Testis (tissue), 2 donors: ENCODE measurements at regions not wholly inside any gene's neighbourhood (a gene's known extent, or its start where the extent isn't known, plus 50 kb on each side); places are given as distances from the start of the nearest gene placed in this dataset.

Experiments used
- DNase-seq: peaks from one replicate; pipeline ENCODE4 v3.0.0-alpha.2; 2019
- H3K27ac ChIP-seq, 2 donors: fragments of 200-600 bp; sonication (generic); one replicate each; pipeline ENCODE4 v1.5.1; 2019
- H3K27me3 ChIP-seq: fragments of 200-600 bp; sonication (generic); one replicate; pipeline ENCODE4 v1.5.1; 2019
- H3K36me3 ChIP-seq: fragments of 200-600 bp; sonication (generic); one replicate; pipeline ENCODE4 v1.5.1; 2017; ENCODE audit warnings: low read depth; ENCODE audit errors: missing control alignments
- H3K4me1 ChIP-seq: fragments of 200-600 bp; sonication (generic); one replicate; pipeline ENCODE4 v1.5.1; 2019
- H3K4me3 ChIP-seq, 2 donors: fragments of 200-600 bp; sonication (generic); one replicate each; pipeline ENCODE4 v1.5.1; 2017 to 2019
- H3K9me3 ChIP-seq: fragments of 200-600 bp; sonication (generic); one replicate; pipeline ENCODE4 v1.5.1; 2017
- POLR2A ChIP-seq: fragments of 450-650 bp; IDR thresholded peaks from one replicate; pipeline ENCODE4 v1.6.1; 2017; ENCODE audit warnings: antibody characterized with exemption, mild to moderate bottlenecking, moderate library complexity
- WGBS, 2 donors: methylation state at CpG; one replicate each; pipeline ENCODE4 v1.1.5; 2018; 5-methylcytosine and 5-hydroxymethylcytosine counted together
- intact Hi-C: fragments of 100-400 bp; cut with DNase I; formaldehyde crosslinking; loops from one replicate; pipeline ENCODE4 v1.15.1; 2023; ENCODE audit warnings: low total_unique reads
- TF ChIP-seq, protein P1 (sequence below), 3 experiments: fragments of 450-650 bp in 2 of 3; fragments of 200-600 bp in 1 of 3; sonication (generic) in 1 of 3; IDR thresholded peaks; one replicate each; pipeline ENCODE4 v1.5.1; 2016 to 2019; ENCODE audit warnings: antibody characterized with exemption in 3 of 3, mild to moderate bottlenecking in 2 of 3, moderate library complexity in 1 of 3

DNA sequence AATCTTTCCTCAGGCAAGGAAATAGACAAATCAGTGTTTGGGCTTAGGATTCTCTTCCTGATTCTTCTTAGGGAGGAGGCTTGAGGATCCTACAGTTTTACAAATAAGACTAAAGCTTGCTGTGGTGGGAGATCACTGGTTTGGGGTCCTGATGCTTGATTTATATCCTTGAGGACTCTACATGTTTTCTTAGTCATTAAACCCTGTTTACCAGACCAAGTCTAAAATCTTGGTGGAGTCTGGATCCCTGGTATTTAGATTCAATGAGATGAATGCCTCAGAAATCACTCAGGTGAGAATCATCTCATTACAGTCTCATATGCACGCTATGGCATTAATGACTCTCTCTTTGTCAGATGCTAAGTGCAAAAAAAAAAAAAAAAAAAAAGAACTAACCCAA lies 304.3 kb upstream of the SALL1 start:
- H3K27ac ChIP-seq: no peak overlapping the region
- no peaks in the 10 kb centered on the region for H3K36me3 ChIP-seq
- no peak for TF ChIP-seq POLR2A
- TF ChIP-seq, protein P1, sequence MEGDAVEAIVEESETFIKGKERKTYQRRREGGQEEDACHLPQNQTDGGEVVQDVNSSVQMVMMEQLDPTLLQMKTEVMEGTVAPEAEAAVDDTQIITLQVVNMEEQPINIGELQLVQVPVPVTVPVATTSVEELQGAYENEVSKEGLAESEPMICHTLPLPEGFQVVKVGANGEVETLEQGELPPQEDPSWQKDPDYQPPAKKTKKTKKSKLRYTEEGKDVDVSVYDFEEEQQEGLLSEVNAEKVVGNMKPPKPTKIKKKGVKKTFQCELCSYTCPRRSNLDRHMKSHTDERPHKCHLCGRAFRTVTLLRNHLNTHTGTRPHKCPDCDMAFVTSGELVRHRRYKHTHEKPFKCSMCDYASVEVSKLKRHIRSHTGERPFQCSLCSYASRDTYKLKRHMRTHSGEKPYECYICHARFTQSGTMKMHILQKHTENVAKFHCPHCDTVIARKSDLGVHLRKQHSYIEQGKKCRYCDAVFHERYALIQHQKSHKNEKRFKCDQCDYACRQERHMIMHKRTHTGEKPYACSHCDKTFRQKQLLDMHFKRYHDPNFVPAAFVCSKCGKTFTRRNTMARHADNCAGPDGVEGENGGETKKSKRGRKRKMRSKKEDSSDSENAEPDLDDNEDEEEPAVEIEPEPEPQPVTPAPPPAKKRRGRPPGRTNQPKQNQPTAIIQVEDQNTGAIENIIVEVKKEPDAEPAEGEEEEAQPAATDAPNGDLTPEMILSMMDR (IDR thresholded peaks at IDR 0.05): no peak
- 95 to 98% methylated on average over 1 of the region's 1 CpG for WGBS, 2 donors
- intact Hi-C loops: no loop called here
- no peak overlapping the region for H3K4me3 ChIP-seq
- no peak for DNase-seq
- no peaks in the 10 kb centered on the region for H3K27me3 ChIP-seq
- H3K9me3 ChIP-seq: no peaks in the 10 kb centered on the region
- no peaks in the 10 kb centered on the region for H3K4me1 ChIP-seq

DNA sequence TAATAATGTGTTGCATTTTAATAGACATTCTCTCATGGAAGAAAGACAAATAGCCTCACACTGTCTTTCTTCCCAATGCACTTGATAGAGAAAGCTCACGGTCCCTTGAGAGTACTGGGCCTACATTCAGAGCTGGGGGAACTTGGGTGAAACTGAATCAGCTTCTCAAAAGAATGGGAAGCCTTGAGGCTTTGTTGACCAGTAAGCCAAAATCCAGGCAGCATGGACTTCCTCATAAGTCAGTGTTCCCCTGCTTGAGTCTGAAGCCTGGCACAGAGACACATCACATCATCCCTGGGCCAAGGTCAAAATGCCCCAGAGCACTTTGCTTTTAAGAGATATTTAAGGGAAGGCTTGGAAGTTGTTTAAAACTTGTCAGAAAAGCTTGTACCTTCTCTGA lies 302.2 kb upstream of the SALL1 start:
- intact Hi-C loops: no loop called here
- WGBS, 2 donors: 60 to 62% methylated on average over 1 of the region's 1 CpG
- no peaks in the 10 kb centered on the region for H3K9me3 ChIP-seq
- no peaks in the 10 kb centered on the region for H3K36me3 ChIP-seq
- H3K4me1 ChIP-seq: no peaks in the 10 kb centered on the region
- DNase-seq: no peak
- no peaks in the 10 kb centered on the region for H3K27me3 ChIP-seq
- TF ChIP-seq, protein P1 (IDR thresholded peaks at IDR 0.05): no peak
- TF ChIP-seq POLR2A: no peak
- no peak overlapping the region for H3K4me3 ChIP-seq
- no peak overlapping the region for H3K27ac ChIP-seq

DNA sequence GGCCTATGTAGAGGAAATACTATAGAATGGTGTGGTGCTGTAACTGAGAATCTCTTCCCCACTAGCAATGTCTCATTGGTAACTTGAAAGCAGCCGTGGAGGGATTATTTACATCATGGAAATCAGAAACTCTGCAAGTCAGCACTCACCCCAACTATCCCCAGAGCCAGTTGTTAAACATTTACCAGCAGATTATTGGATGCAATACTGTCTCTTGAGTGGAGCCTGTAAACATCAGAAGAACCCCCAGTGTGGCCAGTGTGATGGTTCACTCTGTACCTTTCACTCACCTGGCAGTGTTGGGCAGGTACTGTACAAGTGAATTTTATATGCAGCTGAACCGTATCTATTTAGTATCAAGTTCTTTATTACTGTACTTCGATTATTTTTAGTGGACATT lies 299.8 kb upstream of the SALL1 start:
- Histone ChIP-seq H3K27ac (no peak overlapping the region), H3K27me3 (no peaks in the 10 kb centered on the region)
- WGBS, 2 donors: 75 to 84% methylated on average over 3 of the region's 3 CpGs

DNA sequence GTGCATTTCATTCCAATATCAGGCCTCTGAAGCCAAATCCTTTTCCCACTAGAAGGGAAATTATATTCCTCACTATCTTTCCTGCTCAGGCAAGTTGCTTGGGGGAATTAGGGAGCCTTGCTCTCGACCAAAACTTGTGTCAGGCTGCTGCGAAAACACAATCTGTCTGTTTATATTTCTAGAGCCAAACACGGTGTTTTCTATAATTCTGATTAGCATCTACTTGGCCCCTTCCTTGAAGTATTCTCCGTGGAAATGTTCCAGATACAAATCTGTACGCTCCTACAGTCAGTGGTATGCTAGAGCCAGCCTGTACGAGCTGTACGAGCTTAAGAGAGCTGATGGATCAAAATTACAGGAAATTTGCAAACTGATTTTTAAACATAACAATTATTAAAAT lies 299.3 kb upstream of the SALL1 start:
- Histone ChIP-seq H3K4me3 (no peak overlapping the region), H3K4me1 (no peaks in the 10 kb centered on the region), H3K27me3 (no peaks in the 10 kb centered on the region), H3K9me3 (no peaks in the 10 kb centered on the region), H3K27ac (no peak overlapping the region), H3K36me3 (no peaks in the 10 kb centered on the region)
- no peak for DNase-seq
- TF ChIP-seq POLR2A: no peak
- TF ChIP-seq, protein P1 (IDR thresholded peaks at IDR 0.05): no peak
- intact Hi-C loops: no loop called here
- 56 to 64% methylated on average over 7 of the region's 7 CpGs for WGBS, 2 donors

More for the DNA sequence above, 299.8 kb upstream of the SALL1 start:
- TF ChIP-seq POLR2A: no peak
- TF ChIP-seq, protein P1 (IDR thresholded peaks at IDR 0.05): no peak
- no peaks in the 10 kb centered on the region for H3K4me1 ChIP-seq
- H3K4me3 ChIP-seq: no peak overlapping the region
- intact Hi-C loops: no loop called here
- H3K36me3 ChIP-seq: no peaks in the 10 kb centered on the region
- no peak for DNase-seq
- no peaks in the 10 kb centered on the region for H3K9me3 ChIP-seq

DNA sequence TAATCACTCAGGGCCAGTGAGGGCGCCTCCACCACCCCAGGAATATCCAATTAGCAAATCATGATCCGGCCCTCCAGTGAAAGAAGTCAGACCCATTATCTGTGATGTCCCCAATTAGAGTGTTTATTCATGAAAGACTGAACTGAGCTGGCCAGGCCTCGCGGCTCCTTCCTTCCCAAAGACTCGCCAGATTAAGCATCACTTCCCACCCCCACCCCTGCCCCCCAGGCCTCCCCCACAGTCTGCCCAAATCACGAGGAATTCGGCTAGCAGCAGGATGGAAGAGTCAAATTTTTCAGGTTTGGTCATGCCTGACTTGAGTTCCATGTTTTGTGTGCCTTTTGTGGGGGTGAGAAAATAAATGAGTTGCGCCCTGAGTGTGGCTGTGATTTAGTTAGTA lies 298.4 kb upstream of the SALL1 start:
- no peak for DNase-seq
- Histone ChIP-seq H3K9me3 (no peaks in the 10 kb centered on the region), H3K27ac (no peak overlapping the region), H3K27me3 (no peaks in the 10 kb centered on the region), H3K4me3 (no peak overlapping the region), H3K36me3 (no peaks in the 10 kb centered on the region), H3K4me1 (no peaks in the 10 kb centered on the region)
- TF ChIP-seq POLR2A: no peak
- TF ChIP-seq, protein P1 (IDR thresholded peaks at IDR 0.05): no peak
- intact Hi-C loops: no loop called here
- WGBS, 2 donors: 31 to 42% methylated on average over 8 of the region's 8 CpGs
